HepG2 (cell line): ENCODE measurements at regions not wholly inside any gene's neighbourhood (a gene's known extent, or its start where the extent isn't known, plus 50 kb on each side); places are given as distances from the start of the nearest gene placed in this dataset.
"Not testable (repeated sequence)": the region's sequence is repeated elsewhere in the genome, so short reads cannot be mapped to it uniquely, and the experiment has no call there.

Source experiments
- ATAC-seq: fragments of 200-7000 bp; cut with Tn5 transposase; 3 replicates; pipeline ENCODE4 v1.9.1; 2020; ENCODE audit warnings: mild to moderate bottlenecking, moderate library complexity
- BruUV-seq: library from RNA; stranded (reverse); fragments of 400-500 nt; replicated peaks from 2 replicates; lab custom pipeline; 2021; lab: Mats Ljungman, UMichigan
- CTCF ChIA-PET: fragments of 300-600 bp; formaldehyde crosslinking; extraction: SDS; loops from one replicate; lab custom pipeline; 2021; ENCODE audit warnings: low total read pairs, inconsistent platforms, low intra/inter-chr PET ratio; lab: Yijun Ruan, JAX
- POLR2A ChIA-PET: fragments of 350-600 bp; sonication (Branson Sonifier 250); formaldehyde crosslinking; loops from one replicate; lab custom pipeline; 2020; ENCODE audit warnings: antibody characterized with exemption, inconsistent platforms; lab: Yijun Ruan, JAX
- DNase-seq: peaks from one replicate; pipeline ENCODE4 v3.0.0-alpha.2; 2015; ENCODE audit warnings: low spot score
- FAIRE-seq: peaks from 3 replicates; lab custom pipeline; 2011; peaks lifted over from hg19 to GRCh38; lab: Jason Lieb, UNC
- H2AFZ ChIP-seq: one replicate; pipeline ENCODE4 v1.6.1; 2011; ENCODE audit warnings: low read length, inconsistent platforms
- H3K27ac ChIP-seq: fragments of 300-600 bp; 3 replicates; pipeline ENCODE4 v1.8.0; 2011; ENCODE audit warnings: mixed run types, mild to moderate bottlenecking, mixed read lengths, low read length, inconsistent platforms; ENCODE audit not compliant: insufficient read depth; ENCODE audit errors: extremely low read length
- H3K27me3 ChIP-seq, 2 experiments: fragments of 200-600 bp in 1 of 2; 2 replicates in 1 of 2; 3 replicates in 1 of 2; pipeline versions ENCODE4 v1.6.0 to v1.8.0; 2011; ENCODE audit warnings: low read length in 2 of 2, mild to moderate bottlenecking in 2 of 2, moderate library complexity in 2 of 2, inconsistent platforms in 1 of 2; ENCODE audit not compliant: insufficient read depth in 2 of 2, control insufficient read depth in 1 of 2
- H3K36me3 ChIP-seq, 2 experiments: fragments of 200-600 bp in 1 of 2; replicated peaks in 1 of 2; 2 replicates in 1 of 2; 3 replicates in 1 of 2; pipeline versions ENCODE4 v1.5.1 to v1.8.0; 2011; ENCODE audit warnings: low read length in 2 of 2, inconsistent platforms in 1 of 2; ENCODE audit not compliant: insufficient read depth in 2 of 2, control insufficient read depth in 1 of 2
- H3K4me1 ChIP-seq: 2 replicates; pipeline ENCODE4 v1.5.1; 2012; ENCODE audit warnings: low read length, inconsistent platforms; ENCODE audit not compliant: insufficient read depth
- H3K4me2 ChIP-seq: 2 replicates; pipeline ENCODE4 v1.6.0; 2011; ENCODE audit warnings: low read depth, low read length, inconsistent platforms
- H3K4me3 ChIP-seq, 3 experiments: fragments of 200-600 bp in 1 of 3; sonication (generic), shearing (Covaris generic) in 1 of 3; replicated peaks in 1 of 3; 2 replicates each; pipeline ENCODE4 v1.5.1; 2011 to 2016; ENCODE audit warnings: low read length in 3 of 3, inconsistent platforms in 2 of 3, low read depth in 2 of 3, mild to moderate bottlenecking in 2 of 3, control low read depth in 1 of 3, mixed read lengths in 1 of 3; ENCODE audit not compliant: insufficient read depth in 1 of 3
- H3K79me2 ChIP-seq: one replicate; pipeline ENCODE4 v1.6.1; 2011; ENCODE audit warnings: low read length, inconsistent platforms; ENCODE audit not compliant: insufficient read depth
- H3K9ac ChIP-seq: 2 replicates; pipeline ENCODE4 v1.6.0; 2011; ENCODE audit warnings: mild to moderate bottlenecking, low read depth, low read length, inconsistent platforms; ENCODE audit not compliant: insufficient read depth
- H3K9me3 ChIP-seq: 2 replicates; pipeline ENCODE4 v1.5.1; 2012; ENCODE audit warnings: mild to moderate bottlenecking, low read length
- H4K20me1 ChIP-seq: 2 replicates; pipeline ENCODE4 v1.6.0; 2011; ENCODE audit warnings: inconsistent platforms, mild to moderate bottlenecking, low read length, moderate library complexity; ENCODE audit not compliant: insufficient read depth
- WGBS: methylation state at CpG from one replicate; pipeline ENCODE4 v1.1.6; 2017; ENCODE audit warnings: low lambda C conversion rate; 5-methylcytosine and 5-hydroxymethylcytosine counted together
- in situ Hi-C: cut with HindIII; loops from 2 replicates; pipeline ENCODE4 v1.10.0; 2017; ENCODE audit warnings: low pct_unique_long_range_greater_than_20kb; ENCODE audit not compliant: extremely low pct_ligation_motif_present
- intact Hi-C: fragments of 100-400 bp; cut with micrococcal nuclease; formaldehyde crosslinking; loops from one replicate; pipeline ENCODE4 v1.10.0; 2022; ENCODE audit not compliant: unreplicated experiment

GRCh38 chr3:191658781-191659419 is 197.9 kb downstream of the PYDC2 start:
- ATAC-seq, in situ Hi-C loops, POLR2A ChIA-PET, H3K4me1 ChIP-seq, H3K4me2 ChIP-seq, H3K27me3 ChIP-seq, H2AFZ ChIP-seq, CTCF ChIA-PET, H3K27ac ChIP-seq, H4K20me1 ChIP-seq, FAIRE-seq, BruUV-seq, intact Hi-C loops, H3K79me2 ChIP-seq, H3K4me3 ChIP-seq, H3K36me3 ChIP-seq, H3K9me3 ChIP-seq, DNase-seq, H3K9ac ChIP-seq: not testable (repeated sequence)
- 39% methylated on average over 15 of the region's 18 CpGs for WGBS

- H4K20me1 ChIP-seq, H3K4me1 ChIP-seq, POLR2A ChIA-PET, ATAC-seq, H3K4me3 ChIP-seq, H2AFZ ChIP-seq, in situ Hi-C loops, H3K9me3 ChIP-seq, H3K4me2 ChIP-seq, DNase-seq, FAIRE-seq, H3K36me3 ChIP-seq, intact Hi-C loops, H3K27me3 ChIP-seq, CTCF ChIA-PET, H3K9ac ChIP-seq, BruUV-seq, H3K79me2 ChIP-seq, H3K27ac ChIP-seq: not testable (repeated sequence)
- 0% methylated on average over 1 of the region's 5 CpGs for WGBS
Observed at GRCh38 chr3:191662150-191662549, 201.2 kb downstream of the PYDC2 start.
